HTR-8/SVneo (cell line): ENCODE measurements at regions not wholly inside any gene's neighbourhood (a gene's known extent, or its start where the extent isn't known, plus 50 kb on each side); places are given as distances from the start of the nearest gene placed in this dataset.
"Not testable (repeated sequence)": the region's sequence is repeated elsewhere in the genome, so short reads cannot be mapped to it uniquely, and the experiment has no call there.

ENCODE experiments used
- DNase-seq: peaks from one replicate; pipeline ENCODE4 v3.0.0; 2011; ENCODE audit warnings: low spot score, mixed read lengths; ENCODE audit not compliant: insufficient read length
- FAIRE-seq: peaks from 2 replicates; lab custom pipeline; 2011; peaks lifted over from hg19 to GRCh38; lab: Jason Lieb, UNC

- FAIRE-seq: no peak
- DNase-seq: no peak
Measured at GRCh38 chr12:38157274-38157932, 159.2 kb upstream of the ALG10B start.

GRCh38 chr12:38157933-38158401 is 158.6 kb upstream of the ALG10B start:
- no peak for FAIRE-seq
- DNase-seq: no peak

GRCh38 chr12:38158428-38159091 is 158.0 kb upstream of the ALG10B start:
- FAIRE-seq (no peak), DNase-seq (no peak)

- FAIRE-seq (no peak), DNase-seq (no peak)
Measured at GRCh38 chr12:38159092-38159551, 157.5 kb upstream of the ALG10B start.

GRCh38 chr12:38159591-38160317 is 156.8 kb upstream of the ALG10B start:
- no peak for DNase-seq
- FAIRE-seq: no peak

DNA sequence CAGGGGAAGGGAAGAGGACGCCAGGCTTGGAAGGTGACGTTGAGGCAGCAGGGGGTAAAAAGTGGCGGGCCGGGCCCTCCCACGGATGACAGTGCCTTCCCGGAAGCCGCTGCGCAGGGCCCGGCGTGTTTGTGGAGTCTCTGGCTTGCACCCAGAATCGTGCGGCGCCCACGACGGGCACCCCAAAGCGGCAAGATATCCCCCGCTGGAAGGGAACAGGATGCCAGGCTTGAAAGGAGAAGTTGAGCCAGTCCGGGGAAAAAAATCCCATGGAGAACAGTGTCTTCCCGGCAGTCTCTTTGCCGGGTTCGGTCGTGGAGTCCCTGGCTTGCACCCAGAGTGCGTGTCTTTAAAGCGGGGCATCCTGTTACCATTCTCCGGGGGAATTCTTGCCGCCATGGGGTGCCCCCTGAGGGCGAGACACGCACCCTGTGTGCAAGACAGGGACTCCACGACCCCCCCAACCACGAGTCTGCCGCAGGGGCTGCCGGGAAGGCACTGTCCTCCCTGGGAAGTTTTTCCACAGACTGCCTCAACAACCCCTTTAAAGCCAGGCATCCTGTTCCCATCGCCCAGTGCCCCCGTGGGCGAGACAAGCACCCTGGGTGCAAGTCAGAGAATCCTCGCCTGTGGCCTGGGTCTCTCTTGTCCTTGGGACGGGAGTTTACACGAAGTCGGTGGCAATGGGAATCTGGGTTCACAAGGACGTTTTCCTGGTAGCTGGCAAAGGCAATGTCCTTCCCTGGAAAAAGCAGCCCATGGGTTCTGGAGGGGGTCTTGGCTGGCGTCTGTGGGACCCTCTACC is 156.1 kb upstream of the ALG10B start:
- DNase-seq: no peak
- FAIRE-seq: no peak

DNA sequence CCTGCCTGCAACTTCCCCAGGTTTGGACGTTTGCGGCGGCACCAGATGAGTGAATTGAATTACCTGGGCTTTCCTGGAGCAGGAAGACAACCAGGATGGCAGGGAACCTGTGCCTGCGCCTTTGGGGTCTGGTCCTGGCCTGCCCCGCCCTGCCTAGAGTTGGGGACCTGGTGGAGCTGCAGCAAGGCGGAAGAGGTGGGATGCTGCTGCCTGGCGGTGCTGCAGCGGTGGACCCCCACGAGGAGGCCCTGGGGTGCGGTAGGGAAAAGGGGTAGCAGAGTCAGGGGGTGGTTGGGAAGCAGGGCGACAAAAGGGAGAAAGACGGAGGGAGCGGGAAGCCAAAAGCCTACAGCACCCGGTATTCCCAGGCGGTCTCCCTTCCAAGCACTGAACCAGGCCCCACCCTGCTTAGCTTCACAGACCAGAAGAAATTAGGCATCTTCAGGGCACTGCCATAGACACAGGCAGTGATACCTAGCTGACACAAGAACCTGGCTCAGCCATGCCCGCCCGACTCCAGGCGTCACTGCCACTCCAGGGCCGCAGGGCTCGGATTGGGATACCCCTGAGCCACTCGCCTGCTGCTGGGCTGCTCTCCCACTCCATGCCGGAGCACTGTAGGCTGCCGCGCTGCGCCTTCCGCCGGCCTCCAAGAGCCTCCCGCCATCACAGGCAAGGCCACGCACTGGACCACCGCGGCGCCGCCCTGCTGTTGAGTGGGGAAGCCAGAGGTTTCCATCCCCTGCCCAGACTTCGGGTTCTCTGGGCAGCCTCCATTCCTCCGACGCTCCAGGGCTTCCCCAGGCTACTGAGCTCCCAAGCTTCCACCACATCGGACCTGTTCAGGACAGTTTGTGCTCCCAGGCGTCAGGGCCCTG is 155.2 kb upstream of the ALG10B start:
- DNase-seq (no peak), FAIRE-seq (no peak)

DNA sequence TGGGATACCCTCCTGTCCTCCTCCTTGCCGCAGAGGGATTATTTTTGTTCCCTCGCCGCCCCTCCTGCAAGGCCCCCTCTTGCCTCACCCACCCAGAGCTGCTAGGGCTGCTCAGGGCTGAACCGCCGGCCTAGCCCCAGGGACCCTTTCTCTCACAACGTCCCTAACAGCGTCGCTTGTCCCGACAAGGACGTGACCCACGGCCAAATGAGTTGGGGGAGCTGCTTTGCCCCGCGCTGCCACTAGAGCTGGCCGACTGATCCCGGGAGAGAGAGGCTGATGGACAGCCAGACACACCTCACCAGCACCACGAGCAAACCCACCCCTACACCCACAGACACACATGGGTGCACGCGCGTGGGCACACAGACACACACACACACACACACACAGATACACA is 154.6 kb upstream of the ALG10B start:
- FAIRE-seq (no peak), DNase-seq (no peak)

DNA sequence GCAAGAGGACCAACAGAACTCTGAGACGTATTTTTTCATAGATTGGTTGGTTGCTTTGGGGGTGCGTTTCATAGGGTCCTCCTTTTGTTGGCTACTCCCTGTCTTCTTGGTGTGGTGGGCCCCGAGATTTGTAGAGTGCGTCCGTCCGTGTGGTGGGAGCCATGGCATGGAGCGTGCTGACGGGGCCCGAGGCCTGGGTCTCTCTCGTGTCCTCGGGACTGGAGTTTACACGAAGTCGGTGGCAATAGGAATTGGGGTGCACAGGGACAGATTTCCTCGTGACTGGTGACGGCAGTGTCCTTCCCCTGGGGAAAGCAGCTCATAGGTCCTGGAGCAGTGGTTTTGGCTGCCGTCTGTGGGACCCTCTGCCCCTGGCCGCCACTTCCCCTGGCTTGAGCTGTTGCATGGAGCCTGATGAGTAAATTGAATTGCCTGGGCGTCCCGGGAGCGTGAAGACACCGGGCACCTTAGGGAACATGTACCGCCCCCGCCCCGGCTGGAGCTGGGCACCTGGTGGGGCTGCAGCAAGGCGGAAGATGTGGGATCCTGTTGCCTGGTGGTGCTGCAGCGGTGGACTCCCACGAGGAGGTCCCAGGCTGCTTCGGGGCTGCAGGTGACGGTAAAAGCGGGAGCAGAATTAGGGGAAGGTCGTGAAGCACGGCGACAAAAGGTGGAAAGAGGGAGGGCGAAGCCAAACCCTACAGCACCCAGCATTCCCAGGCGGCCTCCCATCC is 153.7 kb upstream of the ALG10B start:
- no peak for DNase-seq
- FAIRE-seq: no peak

DNA sequence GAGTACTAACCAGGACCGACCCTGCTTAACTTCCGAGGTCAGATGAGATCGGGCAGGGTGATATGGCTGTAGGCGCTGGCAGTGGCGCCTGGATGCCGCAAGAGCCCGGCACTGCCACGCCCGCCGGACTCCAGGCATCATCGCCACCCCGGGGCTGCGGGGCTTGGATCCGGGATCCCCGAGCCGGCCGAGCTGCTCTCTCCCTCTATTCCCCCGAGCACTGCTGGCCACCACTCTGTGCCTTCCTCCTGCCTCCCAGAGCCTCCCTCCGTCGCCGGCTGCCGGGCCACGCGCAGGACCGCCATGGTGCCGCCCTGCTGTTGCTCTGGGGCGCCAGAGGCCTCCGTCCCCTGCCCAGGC is 153.2 kb upstream of the ALG10B start:
- DNase-seq (no peak), FAIRE-seq (no peak)

DNA sequence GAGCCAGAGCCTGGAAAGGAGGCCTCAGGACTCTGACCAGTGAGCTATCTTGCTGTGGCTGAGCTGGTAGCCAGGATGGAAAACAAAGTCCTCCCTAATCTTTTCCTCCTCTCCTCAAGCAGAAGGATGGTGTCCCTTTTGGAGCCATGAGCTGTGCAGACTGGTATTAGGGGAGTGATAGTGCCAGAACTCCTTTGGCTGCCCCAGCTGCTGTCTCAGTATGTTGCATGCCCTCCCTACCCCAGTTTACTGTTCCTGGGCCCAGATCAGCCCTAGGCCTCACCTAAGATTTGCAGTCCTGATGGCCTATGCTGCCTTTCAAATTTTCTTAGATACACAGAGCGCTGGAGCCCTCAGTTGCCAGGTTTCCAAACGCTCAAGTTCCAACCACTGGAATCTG is 150.3 kb upstream of the ALG10B start:
- no peak for FAIRE-seq

DNA sequence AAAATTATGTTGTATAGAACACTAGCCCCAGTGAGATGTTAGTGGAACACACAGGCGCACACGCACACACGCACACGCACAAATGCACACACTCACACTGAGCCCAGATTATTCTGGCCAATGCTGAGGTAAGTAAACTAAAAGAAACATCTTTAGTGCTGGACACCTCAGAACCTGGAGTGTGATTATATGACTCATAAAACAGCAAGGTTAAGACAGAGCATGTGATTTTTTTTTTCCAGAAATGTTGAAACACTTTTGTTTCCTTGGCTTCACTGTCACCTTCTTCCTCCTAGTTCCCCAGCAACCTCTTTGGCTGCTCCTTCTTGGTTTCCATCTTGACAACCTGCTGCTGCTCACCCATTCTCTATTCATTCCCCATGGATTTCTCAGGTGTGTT is 141.0 kb upstream of the ALG10B start:
- FAIRE-seq (no peak), DNase-seq (no peak)

More for the DNA sequence above, 150.3 kb upstream of the ALG10B start:
- DNase-seq: no peak

DNA sequence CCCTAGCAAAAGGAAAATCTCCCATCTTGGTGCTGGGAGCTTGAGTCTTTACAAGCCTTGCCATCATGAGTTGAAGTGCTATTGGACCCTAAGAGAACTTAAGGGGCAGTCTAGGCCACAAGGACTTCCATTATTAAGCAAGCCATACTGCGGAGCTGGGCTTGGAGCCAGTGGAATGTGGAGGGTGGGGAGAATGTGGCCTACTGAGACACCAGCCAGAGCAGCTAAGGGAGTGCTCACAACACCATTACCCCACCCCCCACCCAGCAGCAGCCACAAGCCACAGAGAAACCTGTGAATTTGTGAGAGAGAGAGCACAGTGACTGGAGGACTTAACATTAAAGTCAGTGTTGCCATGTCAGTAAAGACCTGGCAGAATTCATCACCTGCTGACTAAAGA is 133.0 kb upstream of the ALG10B start:
- not testable (repeated sequence) for DNase-seq, FAIRE-seq

DNA sequence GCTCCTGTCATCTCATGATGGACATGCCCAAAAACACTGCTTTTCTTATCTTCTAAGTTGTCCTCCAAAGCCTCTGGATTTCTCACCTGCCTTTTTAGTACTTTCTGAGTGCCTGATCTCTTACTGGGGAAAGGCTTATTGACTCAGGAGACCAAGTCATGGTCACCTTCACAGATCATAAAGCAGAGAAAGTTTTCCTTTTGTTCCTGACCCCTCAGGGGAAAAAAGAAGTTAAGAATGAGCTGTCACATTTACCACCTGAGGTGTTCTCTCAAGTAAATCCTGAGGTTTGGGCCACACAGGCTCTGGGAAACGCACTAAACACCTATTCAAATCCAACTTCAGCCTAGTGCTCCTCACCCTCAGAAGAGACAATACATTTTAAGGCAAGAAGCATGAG is 119.3 kb upstream of the ALG10B start:
- FAIRE-seq: peak; percentile 4
- not testable (repeated sequence) for DNase-seq

DNA sequence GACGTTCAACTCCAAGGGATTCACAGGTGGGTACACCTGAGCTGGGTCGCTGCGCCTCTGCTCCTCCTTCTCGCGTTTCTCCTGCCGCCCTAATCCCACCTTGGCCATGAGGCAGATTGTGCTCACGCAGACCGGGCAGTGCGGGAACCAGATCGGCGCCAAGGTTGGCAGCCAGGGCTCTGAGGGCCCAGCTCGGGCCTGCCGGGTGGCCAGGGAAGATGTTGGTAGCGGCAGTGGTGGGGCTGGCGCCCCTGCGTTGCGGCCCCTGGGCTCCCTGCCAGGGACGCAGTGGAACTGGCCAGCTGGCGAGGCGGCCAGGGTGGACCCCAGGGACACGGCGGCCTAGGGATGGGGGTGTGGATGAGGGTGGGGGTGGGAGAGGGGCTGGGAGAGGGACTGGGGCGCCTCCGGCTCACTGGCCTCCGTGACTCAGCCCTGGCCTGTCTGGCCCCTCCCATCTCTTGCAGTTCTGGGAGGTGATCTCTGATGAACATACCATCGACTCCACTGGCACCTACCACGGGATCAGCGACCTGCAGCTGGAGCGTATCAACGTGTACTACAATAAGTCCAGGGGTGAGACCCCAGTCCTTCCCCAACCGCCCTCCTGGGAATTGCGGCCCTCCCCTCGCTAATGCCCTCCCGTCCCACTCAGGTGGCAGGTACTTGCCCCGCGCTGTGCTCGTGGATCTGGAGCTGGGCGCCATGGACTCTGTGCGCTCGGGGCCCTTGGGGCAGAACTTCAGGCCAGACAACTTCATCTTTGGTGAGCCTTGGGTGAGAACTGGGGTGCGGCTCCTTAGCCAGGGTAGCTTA is 114.9 kb upstream of the ALG10B start:
- FAIRE-seq (no peak), DNase-seq (no peak)

GRCh38 chr12:38204831-38205230 is 111.7 kb upstream of the ALG10B start:
- DNase-seq (no peak), FAIRE-seq (no peak)

- no peak for DNase-seq
- no peak for FAIRE-seq
Measured at GRCh38 chr12:38222011-38222410, 94.6 kb upstream of the ALG10B start.

GRCh38 chr12:38238328-38238727 is 78.2 kb upstream of the ALG10B start:
- not testable (repeated sequence) for FAIRE-seq, DNase-seq
